Caco-2 (cell line): ENCODE measurements at regions not wholly inside any gene's neighbourhood (a gene's known extent, or its start where the extent isn't known, plus 50 kb on each side); places are given as distances from the start of the nearest gene placed in this dataset.

Experiments
- BruUV-seq: library from RNA; stranded (reverse); fragments of 400-500 nt; replicated peaks from 2 replicates; lab custom pipeline; 2021; lab: Mats Ljungman, UMichigan
- CTCF ChIA-PET: fragments of 300-600 bp; sonication (Branson Sonifier 250); formaldehyde crosslinking; loops from one replicate; lab custom pipeline; 2022; ENCODE audit warnings: antibody characterized with exemption; lab: Charles Lee
- POLR2A ChIA-PET: fragments of 300-600 bp; sonication (Branson Sonifier 250); formaldehyde crosslinking; loops from one replicate; lab custom pipeline; 2022; ENCODE audit warnings: antibody characterized with exemption; lab: Charles Lee
- DNase-seq, 2 experiments: peaks; one replicate each; pipeline versions ENCODE4 v3.0.0 to v3.0.0-alpha.2; 2020 to 2022
- H3K27me3 ChIP-seq: replicated peaks from 2 replicates; pipeline ENCODE4 v1.6.0; 2011; ENCODE audit warnings: low read length; ENCODE audit not compliant: control insufficient read depth, insufficient read depth
- H3K36me3 ChIP-seq: 2 replicates; pipeline ENCODE4 v1.5.1; 2011; ENCODE audit warnings: low read length; ENCODE audit not compliant: control insufficient read depth, insufficient read depth
- H3K4me1 ChIP-seq: fragments of 250-450 bp; sonication (Bioruptor Pico); 2 replicates; pipeline ENCODE4 v1.5.1; 2020; ENCODE audit warnings: mild to moderate bottlenecking
- H3K4me3 ChIP-seq: 2 replicates; pipeline ENCODE4 v1.5.1; 2011; ENCODE audit warnings: low read depth, mild to moderate bottlenecking, control low read depth, low read length
- H3K9me3 ChIP-seq: fragments of 250-450 bp; sonication (Bioruptor Pico); 2 replicates; pipeline ENCODE4 v1.5.1; 2020; ENCODE audit warnings: mild to moderate bottlenecking, moderate library complexity
- H3K27ac Mint-ChIP-seq: one replicate; pipeline ENCODE4 v1.8.0; 2022; ENCODE audit warnings: mixed read lengths; ENCODE audit not compliant: unreplicated experiment
- H3K27me3 Mint-ChIP-seq: one replicate; pipeline ENCODE4 v1.8.0; 2022; ENCODE audit warnings: mixed read lengths; ENCODE audit not compliant: insufficient read depth, unreplicated experiment
- H3K36me3 Mint-ChIP-seq: one replicate; pipeline ENCODE4 v1.8.0; 2022; ENCODE audit warnings: mild to moderate bottlenecking, mixed read lengths; ENCODE audit not compliant: insufficient read depth, unreplicated experiment
- H3K4me1 Mint-ChIP-seq: one replicate; pipeline ENCODE4 v1.8.0; 2022; ENCODE audit warnings: low read depth, mixed read lengths; ENCODE audit not compliant: unreplicated experiment
- H3K4me3 Mint-ChIP-seq: one replicate; pipeline ENCODE4 v1.8.0; 2022; ENCODE audit warnings: mild to moderate bottlenecking, moderate library complexity, mixed read lengths; ENCODE audit not compliant: unreplicated experiment
- H3K9me3 Mint-ChIP-seq: one replicate; pipeline ENCODE4 v1.8.0; 2022; ENCODE audit warnings: mixed read lengths; ENCODE audit not compliant: unreplicated experiment
- CTCF ChIP-seq, 2 experiments: fragments of 200-600 bp in 1 of 2; IDR thresholded peaks; 1 replicate in 1 of 2; 2 replicates in 1 of 2; pipeline versions ENCODE4 v1.5.1 to v1.8.0; 2011 to 2022; ENCODE audit warnings: antibody characterized with exemption in 1 of 2, control low read depth in 1 of 2, inconsistent platforms in 1 of 2, low read depth in 1 of 2, low read length in 1 of 2, mild to moderate bottlenecking in 1 of 2, moderate library complexity in 1 of 2; ENCODE audit not compliant: insufficient read depth in 1 of 2, severe bottlenecking in 1 of 2, unreplicated experiment in 1 of 2
- intact Hi-C: fragments of 100-400 bp; cut with micrococcal nuclease; formaldehyde crosslinking; loops from one replicate; pipeline ENCODE4 v1.10.0; 2022; ENCODE audit not compliant: unreplicated experiment

GRCh38 chr13:88685459-88685858 lies 1014.3 kb downstream of the SLITRK5 start:
- H3K9me3 Mint-ChIP-seq, result no peaks in the 10 kb centered on the region
- no peaks in the 10 kb centered on the region for H3K4me1 Mint-ChIP-seq
- H3K4me1 ChIP-seq, result no peaks in the 10 kb centered on the region
- no peak overlapping the region for H3K4me3 Mint-ChIP-seq
- BruUV-seq, result no TSS peak
- no peaks in the 10 kb centered on the region; the same call in 1 of the 2 replicates for H3K27me3 ChIP-seq
- no peak overlapping the region for H3K4me3 ChIP-seq
- no peaks in the 10 kb centered on the region for H3K9me3 ChIP-seq
- CTCF ChIA-PET, result no interaction called here
- no peaks in the 10 kb centered on the region for H3K36me3 Mint-ChIP-seq
- POLR2A ChIA-PET, result no interaction called here
- H3K27ac Mint-ChIP-seq, result no peak overlapping the region
- DNase-seq, result no peak
- no peaks in the 10 kb centered on the region for H3K36me3 ChIP-seq
- TF ChIP-seq CTCF (IDR thresholded peaks at IDR 0.05; ENCODE audit: insufficient read depth in 1 of 2, low read depth in 1 of 2, low read length in 1 of 2, severe bottlenecking in 1 of 2, unreplicated experiment in 1 of 2), result no peak
- no peaks in the 10 kb centered on the region for H3K27me3 Mint-ChIP-seq
- intact Hi-C loops, result no loop called here

- ChIA-PET POLR2A (no interaction called here), CTCF (no interaction called here)
- H3K27ac Mint-ChIP-seq, result no peak overlapping the region
- BruUV-seq, result no TSS peak
- peaks cover 9% of the 10 kb centered on the region for H3K4me1 Mint-ChIP-seq
- Histone ChIP-seq H3K9me3 (peaks cover 12% of the 10 kb centered on the region; the same call in 1 of the 2 replicates), H3K4me1 (peaks cover 32% of the 10 kb centered on the region), H3K36me3 (no peaks in the 10 kb centered on the region), H3K4me3 (no peak overlapping the region), H3K27me3 (no peaks in the 10 kb centered on the region)
- peaks cover 40% of the 10 kb centered on the region for H3K9me3 Mint-ChIP-seq
- TF ChIP-seq CTCF (IDR thresholded peaks at IDR 0.05; ENCODE audit: insufficient read depth in 1 of 2, low read depth in 1 of 2, low read length in 1 of 2, severe bottlenecking in 1 of 2, unreplicated experiment in 1 of 2), result no peak
- no peak overlapping the region for H3K4me3 Mint-ChIP-seq
- H3K27me3 Mint-ChIP-seq, result no peaks in the 10 kb centered on the region
- intact Hi-C loops, result no loop called here
- DNase-seq, result no peak
- H3K36me3 Mint-ChIP-seq, result no peaks in the 10 kb centered on the region
These were observed 1030.4 kb downstream of the SLITRK5 start for GRCh38 chr13:88701551-88701950.

GRCh38 chr13:88704600-88705275 lies 1033.6 kb downstream of the SLITRK5 start:
- Mint-ChIP-seq H3K27me3 (no peaks in the 10 kb centered on the region), H3K27ac (peak overlapping the region; percentile 59), H3K36me3 (no peaks in the 10 kb centered on the region), H3K9me3 (peaks cover 43% of the 10 kb centered on the region), H3K4me3 (peak overlapping the region; percentile 66), H3K4me1 (peaks cover 14% of the 10 kb centered on the region)
- ChIA-PET POLR2A (interaction anchor here (0.6 kb wide), 1 partner anchor 12 kb away, joined by 3 read pairs; no protein-coding TSS in a partner anchor), CTCF (no interaction called here)
- BruUV-seq, result no TSS peak
- TF ChIP-seq CTCF (IDR thresholded peaks at IDR 0.05; ENCODE audit: insufficient read depth in 1 of 2, low read depth in 1 of 2, low read length in 1 of 2, severe bottlenecking in 1 of 2, unreplicated experiment in 1 of 2), result no peak
- Histone ChIP-seq H3K36me3 (no peaks in the 10 kb centered on the region), H3K4me1 (peaks cover 36% of the 10 kb centered on the region), H3K9me3 (peaks cover 16% of the 10 kb centered on the region; the same call in 1 of the 2 replicates), H3K4me3 (peak overlapping the region; percentile 8; the same call in 1 of the 2 replicates), H3K27me3 (no peaks in the 10 kb centered on the region)
- intact Hi-C loops, result no loop called here
- DNase-seq, result peak; percentile 62 to 78
